HG02938 (cell line): ENCODE measurements at regions not wholly inside any gene's neighbourhood (a gene's known extent, or its start where the extent isn't known, plus 50 kb on each side); places are given as distances from the start of the nearest gene placed in this dataset.
A peak's percentile ranks its signal among the peaks of the same experiment; 100 is the strongest.
"Not testable (repeated sequence)": the region's sequence is repeated elsewhere in the genome, so short reads cannot be mapped to it uniquely, and the experiment has no call there.

Experiments used
- ATAC-seq: cut with Tn5 transposase; IDR thresholded peaks from one replicate; pipeline ENCODE4 v1.9.1; 2021; ENCODE audit warnings: mild to moderate bottlenecking, moderate library complexity; ENCODE audit not compliant: unreplicated experiment

- peak; percentile 90 for ATAC-seq
Observed at GRCh38 chr1:101128211-101128727, 102.7 kb upstream of the DPH5 start.

- no peak for ATAC-seq
Observed at GRCh38 chr1:101124405-101124804, 98.8 kb upstream of the DPH5 start.

DNA sequence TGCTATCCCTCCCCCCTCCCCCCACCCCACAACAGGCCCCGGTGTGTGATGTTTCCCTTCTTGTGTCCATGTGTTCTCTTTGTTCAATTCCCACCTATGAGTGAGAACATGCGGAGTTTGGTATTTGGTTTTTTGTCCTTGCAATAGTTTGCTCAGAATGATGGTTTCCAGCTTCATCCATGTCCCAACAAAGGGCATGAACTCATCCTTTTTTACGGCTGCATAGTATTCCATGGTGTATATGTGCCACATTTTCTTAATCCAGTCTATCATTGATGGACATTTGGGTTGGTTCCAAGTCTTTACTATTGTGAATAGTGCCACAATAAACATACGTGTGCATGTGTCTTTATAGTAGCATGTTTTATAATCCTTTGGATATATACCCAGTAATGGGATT is 98.3 kb upstream of the DPH5 start:
- not testable (repeated sequence) for ATAC-seq

- ATAC-seq = peak; percentile 95
Observed at GRCh38 chr1:101122452-101123166, 97.0 kb upstream of the DPH5 start.

- ATAC-seq = no peak
Observed at GRCh38 chr1:101121975-101122374, 96.4 kb upstream of the DPH5 start.

DNA sequence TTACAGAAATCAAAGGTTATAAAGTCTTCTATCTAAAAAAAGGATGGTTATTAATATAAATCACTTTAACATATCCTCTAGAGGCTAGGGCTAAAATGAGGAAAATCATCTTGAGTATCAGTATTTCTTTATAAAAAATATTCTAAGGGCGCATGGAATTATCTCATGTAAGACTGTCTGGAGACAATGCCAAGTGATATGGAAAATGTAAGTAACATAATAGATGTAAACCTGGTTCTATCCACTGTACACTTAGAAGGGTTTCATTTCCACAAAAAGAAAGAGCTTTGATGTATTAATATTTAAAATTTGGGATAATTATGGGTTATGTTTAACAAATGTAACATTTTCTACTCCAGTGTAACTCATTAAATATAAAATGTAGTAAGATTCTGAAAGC is 95.9 kb upstream of the DPH5 start:
- ATAC-seq = no peak

GRCh38 chr1:101120868-101121267 is 95.3 kb upstream of the DPH5 start:
- no peak for ATAC-seq

DNA sequence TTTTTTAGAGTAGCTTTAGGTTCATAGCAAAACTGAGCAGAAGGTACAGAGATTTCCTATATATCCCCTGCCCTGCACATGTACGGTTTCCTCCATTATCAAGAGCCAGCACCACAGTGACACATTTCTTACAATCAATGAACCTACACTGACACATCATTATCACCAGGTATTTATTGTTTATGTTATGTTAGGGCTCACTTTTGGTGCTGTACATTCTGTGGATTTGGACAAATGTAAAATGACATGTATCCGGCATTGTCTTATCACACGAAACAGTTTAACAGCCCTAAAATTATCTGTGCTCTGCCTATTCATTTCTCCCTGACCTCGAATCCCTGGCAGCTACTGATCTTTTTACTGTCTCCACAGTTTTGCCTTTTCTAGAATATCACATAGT is 93.7 kb upstream of the DPH5 start:
- ATAC-seq = no peak

DNA sequence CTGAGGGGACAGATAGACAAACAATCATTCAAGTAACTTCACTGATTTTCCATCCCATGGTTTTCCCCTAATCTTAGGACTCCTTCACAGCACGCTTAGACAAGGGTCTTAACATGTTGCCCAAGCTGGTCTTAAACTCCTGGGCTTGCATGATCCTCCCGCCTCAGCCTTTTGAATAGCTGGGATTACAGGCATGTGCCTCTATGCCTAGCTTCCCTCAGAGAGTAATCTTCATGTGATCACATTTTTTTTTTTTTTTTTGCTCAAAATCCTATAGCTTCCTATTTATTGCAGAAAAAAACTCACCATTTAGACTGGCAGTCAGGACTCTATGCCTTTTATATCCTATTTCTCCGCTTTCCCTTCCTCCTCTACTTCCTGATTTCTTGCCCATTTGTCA is 90.4 kb upstream of the DPH5 start:
- ATAC-seq = no peak

DNA sequence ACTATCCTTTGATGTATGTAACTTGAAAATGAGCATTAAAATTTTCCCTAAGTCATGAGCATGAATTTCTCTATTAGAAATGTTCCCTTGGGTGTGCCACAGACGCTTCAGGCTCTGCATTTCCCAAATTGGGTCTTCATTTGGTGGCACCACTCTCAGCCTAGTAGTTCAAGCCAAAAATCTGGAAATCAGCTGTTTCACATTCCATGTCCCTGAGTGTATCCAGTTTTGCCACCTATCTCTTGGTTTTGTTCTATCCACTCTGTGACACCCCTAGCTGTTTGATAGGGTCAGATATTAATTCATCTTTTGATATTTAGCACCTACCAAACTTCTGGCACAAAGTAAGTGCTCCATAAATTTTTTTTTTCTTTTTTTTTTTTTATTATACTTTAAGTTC is 89.5 kb upstream of the DPH5 start:
- ATAC-seq = no peak

- ATAC-seq = not testable (repeated sequence)
Observed at GRCh38 chr1:101114128-101114527, 88.5 kb upstream of the DPH5 start.

- peak; percentile 98 for ATAC-seq
Observed at GRCh38 chr1:101112051-101112780, 86.6 kb upstream of the DPH5 start.

GRCh38 chr1:101111461-101111860 is 85.9 kb upstream of the DPH5 start:
- no peak for ATAC-seq

DNA sequence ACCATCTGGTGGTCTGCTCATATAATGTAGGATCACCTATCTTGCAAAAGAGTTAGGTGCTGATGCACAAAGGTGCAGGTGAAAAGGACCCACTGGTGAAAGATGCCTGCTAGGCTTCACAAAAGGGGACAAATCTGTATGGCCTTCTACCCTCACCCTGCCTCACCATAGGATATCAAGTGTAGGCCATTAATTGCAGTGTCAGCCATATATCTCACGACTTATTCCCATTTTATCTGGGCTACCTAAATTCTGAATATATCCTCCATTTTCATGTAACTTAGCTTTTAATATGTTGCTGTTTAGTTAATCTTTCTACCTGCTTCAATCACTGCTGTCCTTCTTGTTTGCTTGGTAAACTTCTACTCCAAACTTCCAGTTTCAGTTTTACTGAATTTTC is 84.2 kb upstream of the DPH5 start:
- ATAC-seq = no peak

- ATAC-seq = no peak
Observed at GRCh38 chr1:101108111-101108500, 82.5 kb upstream of the DPH5 start.

GRCh38 chr1:101107496-101108110 is 82.0 kb upstream of the DPH5 start:
- no peak for ATAC-seq

GRCh38 chr1:101105877-101106276 is 80.3 kb upstream of the DPH5 start:
- ATAC-seq = no peak

- ATAC-seq = no peak
Observed at GRCh38 chr1:101102426-101103156, 77.0 kb upstream of the DPH5 start.

DNA sequence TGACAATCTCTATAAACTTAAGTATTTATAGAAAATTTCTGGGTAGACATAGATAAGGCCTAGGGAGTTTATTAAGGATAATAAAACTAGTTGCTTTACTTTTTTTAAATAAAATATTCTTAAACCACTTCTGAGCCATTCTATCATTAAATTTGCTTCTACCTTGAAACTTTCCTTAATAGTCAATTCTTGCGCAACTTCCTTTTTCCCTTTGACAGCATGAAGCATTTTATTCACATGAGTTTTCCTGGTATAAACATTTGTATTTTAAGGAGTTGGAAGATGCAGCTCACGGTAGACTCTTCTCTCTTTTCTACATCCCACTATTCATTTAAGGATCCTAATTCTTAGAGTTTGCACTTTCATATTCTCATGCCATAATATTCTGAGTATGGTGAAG is 75.8 kb upstream of the DPH5 start:
- no peak for ATAC-seq

DNA sequence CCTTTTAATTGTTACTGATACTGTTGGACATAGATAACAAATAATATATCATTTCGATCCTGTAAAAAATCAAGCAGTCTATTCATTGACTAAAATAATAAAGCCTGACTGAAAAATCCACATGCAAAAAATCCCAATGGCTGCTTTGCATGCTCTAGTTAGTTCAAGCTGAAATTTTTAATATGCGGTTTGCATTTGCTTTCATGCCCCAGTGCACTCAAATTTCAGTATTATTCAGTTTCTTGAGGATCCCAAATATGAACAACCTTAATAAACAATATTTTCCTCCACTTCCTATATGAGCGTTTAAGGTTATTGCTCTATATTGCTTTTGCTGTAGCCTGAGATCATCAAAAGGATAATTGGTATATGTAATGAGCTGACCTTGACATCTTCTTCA is 75.1 kb upstream of the DPH5 start:
- no peak for ATAC-seq

- ATAC-seq = no peak
Observed at GRCh38 chr1:101098907-101099306, 73.3 kb upstream of the DPH5 start.
